ENCODE measurements at regions not wholly inside any gene's neighbourhood (a gene's known extent, or its start where the extent isn't known, plus 50 kb on each side); places are given as distances from the start of the nearest gene placed in this dataset.

DNA sequence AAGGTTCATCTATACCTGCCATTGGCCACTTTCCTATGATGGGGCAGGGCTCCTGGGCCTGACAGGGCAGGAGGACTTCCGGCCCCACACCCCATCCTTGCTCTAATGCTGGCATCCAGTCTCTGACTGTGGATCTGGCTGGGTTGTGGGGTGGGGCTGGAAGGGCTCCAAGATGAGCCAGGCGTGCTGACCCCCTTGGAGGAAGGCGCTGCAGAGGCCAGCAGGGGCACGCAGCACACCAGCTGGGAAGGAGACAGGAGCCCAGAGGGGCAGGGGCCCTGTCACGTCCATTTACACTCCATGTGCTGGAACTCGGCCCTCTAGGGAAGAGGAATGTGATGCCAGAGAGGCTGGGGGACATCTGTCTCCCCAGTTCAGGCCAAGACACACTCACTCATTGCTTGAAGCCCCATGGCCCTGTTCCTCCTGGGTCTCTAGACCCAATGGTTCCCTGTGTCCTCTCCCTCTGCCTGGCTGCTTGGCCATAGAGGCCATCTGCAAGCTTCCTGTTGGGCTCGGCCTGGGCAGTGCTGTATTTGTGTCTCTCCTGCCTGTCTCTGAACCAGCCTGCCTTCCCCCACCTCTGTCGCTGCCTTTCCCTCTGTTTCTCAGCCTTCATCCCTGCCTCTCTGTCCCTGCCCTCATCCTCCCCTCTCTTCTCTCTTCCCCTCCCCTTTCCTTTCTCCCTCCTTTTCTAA is 67.5 kb upstream of the NECTIN1 start:
- no peak for DNase-seq

DNA sequence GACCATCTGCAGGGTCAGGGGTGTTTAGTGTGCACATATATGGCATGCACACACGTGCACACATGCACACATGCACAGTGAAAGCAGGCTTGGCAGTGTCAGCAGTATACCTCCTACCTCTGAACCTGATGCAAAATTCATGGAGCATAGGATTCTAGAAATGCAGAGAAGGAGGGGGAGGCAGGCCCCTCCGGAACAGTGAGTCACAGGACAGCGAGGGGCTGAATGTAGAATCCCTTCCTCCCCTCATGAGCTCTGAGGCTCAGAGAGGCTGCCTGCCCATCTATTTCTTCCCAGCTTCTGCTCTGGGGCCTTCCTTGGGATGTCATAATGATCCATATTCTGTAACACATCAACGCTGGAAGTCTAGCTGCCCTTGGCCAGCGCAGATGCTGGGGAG is 66.7 kb upstream of the NECTIN1 start:
- DNase-seq = no peak

DNA sequence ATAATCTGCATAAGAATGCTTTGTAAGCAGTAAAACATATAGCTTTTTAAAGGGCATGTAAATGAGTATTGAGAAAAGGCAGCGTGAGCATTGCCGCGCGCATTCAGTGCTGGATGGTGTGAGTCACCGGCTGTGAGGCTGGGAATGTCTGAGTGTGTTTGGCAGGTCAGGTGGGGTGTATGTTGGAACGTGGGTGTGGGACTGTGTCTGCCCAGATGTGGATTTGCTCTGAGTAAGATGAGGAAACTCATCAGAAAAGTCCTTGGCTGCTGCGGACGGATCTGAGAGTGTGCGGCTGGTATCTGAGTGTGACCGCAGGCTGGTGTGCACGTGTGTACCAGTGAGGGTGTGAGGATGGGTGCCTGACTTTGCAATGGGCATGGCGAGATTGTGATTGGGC is 66.2 kb upstream of the NECTIN1 start:
- peak in 2 of 3 donors; percentile 26 to 74 for DNase-seq

DNA sequence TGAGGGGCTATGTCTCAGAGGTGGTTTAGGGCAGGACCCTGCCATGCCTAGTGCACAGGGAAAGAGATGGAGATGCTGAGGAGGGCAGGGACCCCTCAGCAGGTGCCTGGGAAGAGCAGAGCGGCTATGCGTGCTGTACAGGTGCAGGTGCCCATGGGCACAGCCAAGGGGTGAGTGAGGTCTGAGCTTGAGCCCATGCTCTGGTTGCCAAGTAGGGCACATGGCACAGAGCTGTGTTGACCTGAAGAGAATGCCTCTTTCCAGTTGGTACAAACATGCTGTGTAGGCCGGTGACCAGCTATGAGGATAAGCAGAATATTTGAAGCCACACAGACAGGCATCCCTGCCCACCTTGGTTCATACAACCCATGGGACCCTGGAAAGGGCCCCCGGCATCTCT is 65.8 kb upstream of the NECTIN1 start:
- DNase-seq = no peak

DNA sequence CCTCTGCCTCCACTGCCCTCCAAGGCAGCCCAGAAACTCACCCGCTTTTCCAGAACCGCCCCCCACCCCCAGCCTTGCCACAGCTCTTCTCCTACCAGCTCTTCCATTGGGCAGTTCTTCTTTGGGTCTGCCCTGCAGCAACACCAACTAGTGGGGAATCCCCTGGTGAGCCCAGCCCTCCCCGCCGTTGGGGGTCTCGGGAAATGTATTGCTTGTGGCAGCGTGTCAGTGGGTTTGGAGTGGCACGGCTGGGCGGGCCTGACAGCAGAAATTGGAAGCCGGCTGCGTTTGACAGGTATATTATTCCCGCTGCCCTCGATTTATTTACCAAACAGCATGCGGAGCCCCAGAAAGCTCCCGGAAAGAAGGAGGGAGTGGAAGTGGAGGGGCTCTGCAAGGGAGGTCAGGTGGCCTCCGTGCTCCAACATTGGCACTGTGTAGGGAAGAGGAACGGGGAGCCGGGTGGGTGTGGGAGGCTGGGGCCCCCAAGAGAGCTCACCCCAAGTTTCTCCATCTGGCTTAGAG is 65.2 kb upstream of the NECTIN1 start:
- no peak for DNase-seq

DNA sequence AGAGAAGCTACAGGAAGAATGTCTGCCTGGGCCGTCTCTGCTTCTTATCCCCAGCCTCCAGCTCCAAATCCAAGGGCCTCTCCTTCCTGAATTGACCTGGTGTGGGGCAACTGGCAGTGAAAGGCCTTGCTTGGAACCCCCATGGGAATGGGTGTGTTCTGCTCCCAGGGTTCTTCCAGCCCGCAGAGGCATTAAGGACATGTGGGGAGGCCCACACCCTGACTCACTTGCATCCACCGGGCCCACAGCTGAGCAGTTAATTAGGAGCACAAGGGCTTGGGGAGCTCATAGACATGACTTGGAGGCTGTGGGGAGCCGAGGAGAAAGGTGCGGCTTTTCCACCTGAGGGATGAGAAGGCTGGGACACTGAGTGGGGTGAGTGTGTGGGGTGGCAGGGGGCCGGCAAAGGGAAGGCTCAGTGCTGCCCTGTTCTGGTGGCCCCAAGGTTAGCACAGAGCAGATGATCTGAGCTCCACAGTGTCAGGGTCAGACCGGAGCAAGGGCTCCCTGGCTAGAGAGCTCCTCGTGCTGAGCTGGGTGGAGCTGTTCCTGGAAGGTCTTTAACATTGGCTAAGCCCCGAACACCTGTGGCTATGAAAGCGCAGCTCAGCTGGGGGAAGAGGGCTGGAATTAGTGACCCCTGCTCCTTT is 64.5 kb upstream of the NECTIN1 start:
- DNase-seq = peak in 1 of 3 donors; percentile 52

DNA sequence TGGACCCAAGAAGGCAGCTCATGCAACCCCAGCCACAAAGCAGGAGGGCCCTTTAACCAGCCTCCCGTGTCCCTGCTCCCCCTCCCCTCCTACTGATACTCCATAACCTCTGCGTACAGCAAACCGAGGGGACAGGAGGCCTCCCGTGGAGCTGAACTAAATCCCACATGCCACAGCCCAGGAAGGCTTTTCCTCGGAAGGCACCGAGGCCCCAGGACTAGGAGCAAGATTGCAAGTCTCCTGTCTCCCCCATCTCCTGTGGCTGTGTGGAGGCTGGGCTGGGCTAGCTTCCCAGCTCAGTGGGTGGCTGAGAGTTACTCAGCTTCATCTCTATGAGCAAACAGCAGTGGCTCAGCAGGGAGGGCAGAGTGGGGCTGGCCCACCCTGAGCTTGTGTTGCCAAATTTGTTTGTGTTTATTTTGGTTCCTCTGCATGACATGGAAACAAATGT is 62.7 kb upstream of the NECTIN1 start:
- DNase-seq = peak; percentile 30 to 66 (median 55)

DNA sequence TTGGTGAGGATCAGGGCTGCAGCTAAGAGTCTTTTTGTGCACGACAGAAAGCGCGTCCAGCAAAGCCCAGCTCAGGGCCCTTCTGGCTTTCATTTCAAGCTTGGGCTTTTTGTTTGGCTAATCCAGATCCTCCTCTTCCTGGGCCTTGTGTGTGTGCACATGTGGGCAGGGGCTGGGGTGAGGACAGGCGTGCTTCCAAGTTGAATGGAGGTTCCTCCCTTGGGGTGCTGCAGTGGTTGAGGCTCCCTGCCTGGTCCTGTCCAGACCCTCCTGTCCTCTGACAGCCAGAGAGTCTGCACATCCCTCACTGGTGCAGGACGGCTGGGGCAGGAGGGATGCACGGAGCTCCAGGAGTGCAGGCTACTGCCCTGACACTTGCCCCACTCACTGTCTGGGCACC is 62.0 kb upstream of the NECTIN1 start:
- DNase-seq = no peak

DNA sequence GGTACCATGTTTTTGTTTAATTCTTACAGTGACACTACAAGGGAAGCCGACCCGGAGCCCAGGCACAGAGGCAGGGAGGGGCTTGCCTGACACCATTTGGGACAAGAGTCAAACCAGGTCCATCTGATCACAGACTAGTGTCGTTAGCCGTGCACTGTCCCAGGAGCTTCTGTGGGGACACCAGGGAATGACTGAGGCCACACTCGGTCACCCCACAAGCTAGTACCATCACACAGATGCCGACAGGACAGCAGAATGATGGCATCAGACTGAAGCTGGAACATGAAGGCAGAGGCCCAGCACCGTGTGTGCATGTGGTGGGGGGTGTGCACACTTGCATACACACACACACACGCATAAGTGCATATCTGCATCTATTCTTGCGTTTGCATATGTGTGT is 61.5 kb upstream of the NECTIN1 start:
- DNase-seq = no peak

DNA sequence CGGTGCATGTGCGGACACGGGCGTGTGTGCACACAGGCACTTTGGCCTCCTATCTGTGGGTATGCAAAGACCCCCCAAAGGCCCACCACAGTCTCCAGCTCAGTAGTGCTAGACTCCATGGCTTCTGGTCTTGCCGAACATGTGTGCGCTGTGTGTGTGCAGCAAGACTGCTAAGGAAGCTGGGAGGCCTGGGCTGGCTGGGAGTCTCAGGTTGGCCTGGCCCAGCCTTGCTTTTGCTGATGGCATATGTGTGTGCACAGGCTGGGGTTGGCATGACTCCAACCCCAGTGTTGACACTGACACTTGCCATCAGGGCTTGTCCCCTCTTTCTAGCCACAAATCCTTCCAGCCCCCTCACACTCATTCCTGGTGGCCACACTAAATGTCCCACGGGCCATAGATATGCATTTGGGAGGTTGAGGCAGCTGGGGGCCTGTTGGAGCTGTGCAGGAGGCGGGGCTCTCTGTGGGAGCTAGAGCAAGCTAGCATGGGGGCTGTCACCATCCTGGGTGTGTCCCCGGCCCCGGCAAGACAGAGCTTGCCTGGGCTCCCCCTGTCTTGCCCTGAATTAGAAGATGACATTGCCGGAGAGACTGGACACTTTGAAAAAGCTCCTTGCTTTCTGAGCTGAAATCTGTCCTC is 60.9 kb upstream of the NECTIN1 start:
- no peak for DNase-seq

DNA sequence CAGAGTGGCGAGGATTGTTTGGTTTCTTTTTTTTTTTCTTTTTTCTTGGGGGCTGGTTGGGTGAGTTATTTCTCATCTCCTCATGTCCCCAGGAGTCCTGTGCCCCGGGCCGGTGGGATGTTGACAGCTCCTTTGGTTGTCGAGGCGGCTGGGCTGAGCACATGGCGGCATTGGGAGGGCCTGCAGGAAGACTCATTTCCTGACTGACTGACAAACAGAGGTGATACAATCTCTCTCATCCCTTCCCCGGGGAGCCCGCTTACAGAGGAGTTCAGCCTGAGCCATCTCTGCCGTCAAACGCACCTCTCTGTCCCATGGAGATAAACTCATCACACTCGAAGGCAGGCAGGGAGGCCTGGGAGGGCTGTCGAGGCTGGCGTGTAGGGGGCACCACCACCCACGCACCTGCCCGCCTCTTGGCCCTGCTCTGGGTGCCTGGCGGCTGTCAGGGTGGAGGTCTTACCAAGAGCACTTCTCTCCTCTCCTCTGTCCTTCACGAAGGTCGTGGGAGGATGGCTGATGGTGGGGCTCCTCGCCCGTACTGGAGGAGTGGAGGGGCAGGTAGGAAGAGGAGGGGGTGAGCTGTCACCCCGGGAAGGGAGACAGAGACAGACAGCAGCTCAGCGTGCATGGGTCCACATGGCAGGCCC is 60.0 kb upstream of the NECTIN1 start:
- no peak for DNase-seq

DNA sequence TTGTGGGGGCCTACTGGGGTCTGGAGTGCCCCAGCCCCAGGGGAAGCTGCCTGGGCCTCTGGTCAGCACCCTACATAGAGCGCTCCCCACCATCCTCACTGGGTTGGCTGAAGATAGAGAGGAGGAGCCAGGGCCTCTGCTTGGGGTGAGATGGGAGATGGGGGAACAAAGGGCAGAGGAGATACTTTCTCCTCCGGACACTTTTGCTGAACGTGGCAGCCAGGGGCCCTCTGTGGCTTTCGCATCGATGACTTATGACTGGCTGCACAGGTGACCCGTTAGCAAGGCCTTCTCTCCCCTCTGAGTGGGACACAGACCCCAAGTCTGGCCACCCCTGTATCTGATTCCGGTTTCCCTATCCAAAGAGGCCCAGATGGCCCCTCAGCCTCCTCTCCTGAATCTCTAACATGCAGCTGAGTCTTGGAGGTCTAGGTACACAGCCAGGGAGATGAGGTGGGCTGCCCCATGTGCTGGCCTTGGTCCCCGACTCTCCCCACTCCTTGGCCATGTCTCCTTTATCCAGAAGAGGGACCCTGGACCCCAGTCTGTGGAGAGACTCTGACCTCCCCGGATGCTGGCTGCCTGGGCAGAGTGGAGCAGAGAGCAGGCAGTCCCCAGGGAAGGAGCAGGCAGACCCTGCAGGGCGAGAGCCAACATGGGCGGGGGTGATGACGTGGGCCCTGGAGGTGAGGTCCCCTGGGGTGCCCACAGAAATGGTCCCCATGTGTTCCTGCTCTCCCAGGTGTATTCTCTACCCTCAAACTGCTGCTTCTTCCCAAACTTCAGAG is 59.3 kb upstream of the NECTIN1 start:
- DNase-seq = no peak

DNA sequence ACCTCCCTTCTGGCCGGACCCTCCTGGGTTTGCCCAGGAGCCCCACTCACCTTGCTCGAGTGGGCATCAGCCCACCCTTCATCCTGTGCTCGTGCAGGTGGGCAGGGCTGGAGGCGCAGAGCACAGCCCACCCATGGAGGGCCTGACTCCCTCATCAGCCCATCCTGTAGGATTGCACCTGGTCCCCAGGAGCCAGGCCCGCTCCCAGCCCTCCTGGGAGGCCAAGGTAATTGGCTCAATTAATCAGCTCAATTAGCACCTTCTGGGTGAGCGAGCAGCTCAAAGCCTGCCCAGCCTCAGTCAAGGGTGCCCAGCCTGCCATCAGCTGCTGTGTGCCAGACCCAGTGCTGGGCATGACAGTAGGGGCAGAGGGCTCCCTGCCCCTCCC is 58.1 kb upstream of the NECTIN1 start:
- DNase-seq = no peak

DNA sequence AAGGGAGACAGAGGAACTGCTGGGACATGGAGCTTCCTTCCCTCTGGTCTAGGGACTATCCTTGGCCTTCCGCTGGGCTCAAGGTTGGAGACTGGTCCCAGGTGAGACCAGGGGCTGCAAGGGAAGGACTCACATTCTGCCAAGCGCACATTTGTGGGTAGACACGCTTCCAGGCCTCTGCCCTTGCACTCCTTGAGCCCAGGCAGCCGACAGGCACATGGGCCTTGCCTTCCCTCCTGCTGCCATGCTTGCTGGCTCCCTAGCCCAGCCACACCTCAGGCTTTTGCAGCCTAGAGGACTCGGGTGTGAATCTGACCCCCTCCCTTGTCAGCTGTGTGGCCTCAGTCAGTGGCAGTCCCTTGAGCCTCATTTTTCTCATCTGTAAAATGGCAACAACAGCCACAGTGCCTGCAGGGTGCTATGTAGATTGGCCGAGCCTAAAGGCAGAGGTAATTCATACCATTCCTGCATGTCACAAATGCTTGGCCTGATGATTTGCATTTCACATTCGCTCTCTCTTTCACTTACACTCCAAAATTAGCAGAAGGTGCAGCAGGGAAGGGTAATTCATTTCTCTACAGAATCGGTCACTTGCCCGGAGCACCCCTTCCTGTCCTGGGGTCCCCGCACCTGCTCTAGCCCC is 57.6 kb upstream of the NECTIN1 start:
- no peak for DNase-seq

DNA sequence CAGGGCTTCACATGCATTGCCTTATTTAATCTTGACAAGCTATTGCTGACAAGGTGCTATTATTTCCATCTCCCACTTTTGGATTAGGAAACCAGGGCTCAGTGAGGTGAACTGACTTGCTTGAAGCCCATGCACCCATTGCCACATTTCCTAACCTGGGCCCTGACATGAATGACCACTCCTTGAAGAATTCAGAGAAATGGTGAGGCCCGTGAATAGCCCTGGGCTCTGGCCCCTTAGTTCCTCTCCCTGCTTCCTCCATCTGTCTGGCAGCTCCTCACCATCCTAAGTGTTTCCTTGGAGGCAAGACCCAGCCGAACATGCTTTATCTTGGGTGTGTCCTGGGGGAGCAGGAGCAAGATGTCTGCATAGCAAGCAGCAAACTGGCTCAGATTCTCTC is 56.1 kb upstream of the NECTIN1 start:
- no peak for DNase-seq

DNA sequence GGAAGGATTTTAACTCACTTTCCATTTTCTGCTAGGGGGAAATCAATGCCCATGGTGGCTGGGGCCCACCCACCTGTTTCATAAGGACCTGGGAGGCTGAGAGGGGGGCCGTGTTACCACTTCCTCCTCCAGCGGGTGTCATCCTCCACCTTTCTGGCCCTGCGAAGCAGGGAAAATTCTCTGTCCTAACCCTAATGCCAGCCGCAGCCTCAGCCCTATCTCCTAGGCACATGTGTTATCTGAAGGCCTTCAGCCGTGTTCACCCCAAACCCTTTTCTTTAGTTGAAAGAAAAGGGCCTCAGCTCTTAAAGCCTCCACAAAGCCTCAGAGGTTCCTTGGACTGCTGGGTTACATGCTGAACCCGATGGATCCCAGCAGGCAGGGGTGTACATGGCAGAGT is 55.4 kb upstream of the NECTIN1 start:
- DNase-seq = no peak

DNA sequence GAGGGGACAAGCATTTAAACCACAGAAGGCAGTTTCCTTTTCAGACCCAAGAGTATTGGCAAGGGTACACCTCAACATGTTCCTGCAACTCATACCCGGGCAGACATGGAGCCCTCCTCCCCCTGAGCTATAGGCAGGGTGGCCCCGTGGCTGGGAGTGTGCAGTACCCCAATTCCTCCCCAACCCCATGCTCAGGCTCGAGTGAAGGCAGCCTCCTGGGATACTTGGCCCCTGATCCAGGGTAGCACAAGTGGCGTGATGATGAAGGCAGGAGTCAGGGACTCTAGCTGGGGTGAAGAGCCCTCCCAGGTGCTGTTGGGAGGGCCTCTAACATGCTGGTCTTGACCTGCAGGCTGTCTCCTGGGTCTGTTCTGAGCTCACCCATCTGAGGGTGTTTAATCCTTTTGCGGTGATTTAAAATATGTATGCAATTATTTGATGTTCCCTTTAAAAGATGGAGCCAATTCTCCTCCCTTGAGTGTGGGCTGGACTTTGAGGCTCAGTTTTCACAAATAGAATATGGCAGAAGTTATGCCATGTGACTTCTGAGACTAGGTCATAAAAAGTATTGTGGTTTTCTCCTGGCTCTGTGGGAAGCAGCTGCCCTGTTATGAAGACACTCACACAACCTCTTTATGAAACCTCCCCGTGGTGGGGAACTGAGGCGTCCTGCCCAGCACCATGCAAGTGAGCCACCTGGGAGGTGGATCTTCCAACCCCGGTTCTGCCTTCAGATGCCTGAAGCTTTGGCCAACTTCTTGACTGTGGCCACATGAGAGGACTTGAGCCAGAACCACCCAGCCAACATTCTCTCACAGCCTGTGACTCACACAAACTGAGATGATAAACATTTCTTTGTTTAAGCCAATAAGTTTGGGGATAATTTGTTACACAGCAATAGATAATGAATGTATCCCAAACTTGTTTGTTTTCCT is 54.7 kb upstream of the NECTIN1 start:
- no peak for DNase-seq

DNA sequence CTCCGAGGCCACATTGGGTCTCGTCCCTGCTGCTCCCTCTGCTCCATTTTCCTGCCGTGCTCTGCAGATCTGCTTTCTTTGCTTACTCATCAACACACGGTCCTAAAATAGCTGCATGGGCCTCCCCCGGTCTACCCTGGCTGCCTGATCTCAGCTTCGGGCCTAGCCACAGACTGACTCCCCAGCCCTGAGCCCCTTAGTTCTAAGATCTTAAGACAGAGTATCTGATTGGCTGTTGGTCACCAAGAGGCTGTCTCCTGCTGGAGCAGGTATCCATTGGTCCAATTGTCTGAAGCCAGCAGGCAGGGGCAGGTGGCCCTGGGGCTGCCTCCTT is 53.7 kb upstream of the NECTIN1 start:
- DNase-seq = peak in 1 of 3 donors; percentile 45

DNA sequence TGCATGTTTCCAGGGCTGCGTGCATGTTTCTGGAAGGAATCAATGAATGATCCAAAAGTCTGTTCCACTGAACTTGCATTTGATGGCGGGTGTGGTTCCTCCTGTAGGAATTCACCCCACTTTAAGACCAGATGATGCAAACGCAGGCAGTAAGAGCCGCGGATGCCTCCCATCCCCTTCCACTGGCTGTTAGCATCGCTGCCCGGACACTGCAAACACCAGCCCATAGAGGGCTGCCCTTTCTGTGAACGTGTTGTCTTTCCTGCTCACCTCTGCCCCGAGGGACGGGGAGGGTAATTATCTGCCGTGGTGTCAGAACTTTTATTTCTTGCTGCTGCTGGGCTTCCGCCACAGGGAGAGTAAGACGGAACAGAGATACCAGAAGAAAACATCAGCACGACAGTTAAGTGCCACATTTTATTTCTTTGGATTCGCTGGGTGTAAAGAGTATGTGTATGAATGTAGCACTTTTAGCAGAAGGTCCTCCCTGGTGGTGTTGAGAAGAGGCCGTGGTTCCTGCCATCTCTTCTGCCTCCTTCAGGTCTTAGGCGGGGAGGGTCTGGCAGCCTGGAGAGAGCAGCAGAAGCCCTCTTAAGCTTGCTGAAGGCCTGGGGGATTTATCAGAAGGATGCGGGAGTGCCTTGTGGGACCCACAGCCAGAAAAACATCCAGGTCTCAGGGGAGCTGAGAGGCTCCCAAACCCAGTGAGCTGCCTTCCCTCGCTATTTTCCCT is 53.2 kb upstream of the NECTIN1 start:
- DNase-seq = no peak
